ENCODE measurements at regions not wholly inside any gene's neighbourhood (a gene's known extent, or its start where the extent isn't known, plus 50 kb on each side); places are given as distances from the start of the nearest gene placed in this dataset.
A peak's percentile ranks its signal among the peaks of the same experiment; 100 is the strongest.

- no peak for TF ChIP-seq Cebpa-rat (IDR thresholded peaks at IDR 0.05)
- Histone ChIP-seq H3K27ac (no peak overlapping the region), H3K4me2 (no peak overlapping the region), H3K27me3 (no peaks in the 10 kb centered on the region), H3K4me3 (no peak overlapping the region), H3K36me3 (no peaks in the 10 kb centered on the region), H3K9ac (no peak overlapping the region), H3K9me3 (no peaks in the 10 kb centered on the region), H3K4me1 (no peaks in the 10 kb centered on the region), H4K20me1 (no peaks in the 10 kb centered on the region)
These were observed 1349.1 kb downstream of the XPNPEP1 start for GRCh38 chr10:108574233-108574632.

GRCh38 chr10:108568824-108569223 is 1354.5 kb downstream of the XPNPEP1 start:
- Histone ChIP-seq H3K27ac (no peak overlapping the region), H3K4me2 (no peak overlapping the region), H3K36me3 (no peaks in the 10 kb centered on the region), H3K9ac (no peak overlapping the region), H3K27me3 (no peaks in the 10 kb centered on the region), H3K9me3 (0 out of 2 replicates have a peak, but pooled peaks cover 8% of the 10 kb centered on the region), H3K4me3 (no peak overlapping the region), H4K20me1 (no peaks in the 10 kb centered on the region), H3K4me1 (0 out of 2 replicates have a peak, but pooled peaks cover 7% of the 10 kb centered on the region)
- no peak for TF ChIP-seq Cebpa-rat (IDR thresholded peaks at IDR 0.05)

GRCh38 chr10:108567899-108568752 is 1355.2 kb downstream of the XPNPEP1 start:
- H3K4me1 ChIP-seq, result 0 out of 2 replicates have a peak, but pooled peaks cover 7% of the 10 kb centered on the region
- H3K27me3 ChIP-seq, result no peaks in the 10 kb centered on the region
- TF ChIP-seq Cebpa-rat (IDR thresholded peaks at IDR 0.05), result no peak
- no peak overlapping the region for H3K27ac ChIP-seq
- no peak overlapping the region for H3K9ac ChIP-seq
- H3K9me3 ChIP-seq, result 0 out of 2 replicates have a peak, but pooled peaks cover 8% of the 10 kb centered on the region
- H3K36me3 ChIP-seq, result no peaks in the 10 kb centered on the region
- H4K20me1 ChIP-seq, result no peaks in the 10 kb centered on the region
- H3K4me2 ChIP-seq, result no peak overlapping the region
- H3K4me3 ChIP-seq, result no peak overlapping the region

GRCh38 chr10:108566316-108567107 is 1356.8 kb downstream of the XPNPEP1 start:
- 0 out of 2 replicates have a peak, but pooled peaks cover 7% of the 10 kb centered on the region for H3K4me1 ChIP-seq
- 0 out of 2 replicates have a peak, but pooled peaks cover 8% of the 10 kb centered on the region for H3K9me3 ChIP-seq
- no peaks in the 10 kb centered on the region for H3K27me3 ChIP-seq
- no peaks in the 10 kb centered on the region for H4K20me1 ChIP-seq
- H3K9ac ChIP-seq, result no peak overlapping the region
- H3K36me3 ChIP-seq, result no peaks in the 10 kb centered on the region
- no peak for TF ChIP-seq Cebpa-rat (IDR thresholded peaks at IDR 0.05)
- H3K4me2 ChIP-seq, result no peak overlapping the region
- H3K27ac ChIP-seq, result no peak overlapping the region
- no peak overlapping the region for H3K4me3 ChIP-seq

- H3K4me3 ChIP-seq, result no peak overlapping the region
- H4K20me1 ChIP-seq, result no peaks in the 10 kb centered on the region
- H3K36me3 ChIP-seq, result no peaks in the 10 kb centered on the region
- no peak overlapping the region for H3K4me2 ChIP-seq
- H3K9ac ChIP-seq, result no peak overlapping the region
- no peak for TF ChIP-seq Cebpa-rat (IDR thresholded peaks at IDR 0.05)
- H3K4me1 ChIP-seq, result no peaks in the 10 kb centered on the region
- 0 out of 2 replicates have a peak, but pooled peaks cover 8% of the 10 kb centered on the region for H3K9me3 ChIP-seq
- H3K27me3 ChIP-seq, result no peaks in the 10 kb centered on the region
- H3K27ac ChIP-seq, result no peak overlapping the region
These were observed 1361.2 kb downstream of the XPNPEP1 start for GRCh38 chr10:108562105-108562504.

- Histone ChIP-seq H3K27ac (no peak overlapping the region), H3K4me1 (no peaks in the 10 kb centered on the region), H4K20me1 (no peaks in the 10 kb centered on the region), H3K4me3 (no peak overlapping the region), H3K36me3 (no peaks in the 10 kb centered on the region), H3K4me2 (no peak overlapping the region), H3K9ac (no peak overlapping the region), H3K9me3 (0 out of 2 replicates have a peak, but pooled peaks cover 7% of the 10 kb centered on the region), H3K27me3 (no peaks in the 10 kb centered on the region)
- TF ChIP-seq Cebpa-rat (IDR thresholded peaks at IDR 0.05), result no peak
These were observed 1361.7 kb downstream of the XPNPEP1 start for GRCh38 chr10:108561649-108562048.

- Histone ChIP-seq H3K36me3 (no peaks in the 10 kb centered on the region), H3K9ac (no peak overlapping the region), H3K27me3 (no peaks in the 10 kb centered on the region), H3K4me2 (no peak overlapping the region), H3K4me1 (peaks cover 11% of the 10 kb centered on the region; the same call in 1 of the 2 replicates), H3K27ac (no peak overlapping the region), H3K9me3 (peaks cover 4% of the 10 kb centered on the region), H3K4me3 (no peak overlapping the region), H4K20me1 (no peaks in the 10 kb centered on the region)
- no peak for TF ChIP-seq Cebpa-rat (IDR thresholded peaks at IDR 0.05)
These were observed 1362.8 kb downstream of the XPNPEP1 start for GRCh38 chr10:108560488-108560887.

- TF ChIP-seq Cebpa-rat (IDR thresholded peaks at IDR 0.05), result no peak
- Histone ChIP-seq H3K9me3 (peaks cover 11% of the 10 kb centered on the region), H3K4me1 (peaks cover 11% of the 10 kb centered on the region; the same call in 1 of the 2 replicates), H4K20me1 (no peaks in the 10 kb centered on the region), H3K36me3 (no peaks in the 10 kb centered on the region), H3K4me3 (no peak overlapping the region), H3K27me3 (no peaks in the 10 kb centered on the region), H3K9ac (no peak overlapping the region), H3K27ac (no peak overlapping the region), H3K4me2 (peak overlapping the region; percentile 24; the same call in 1 of the 2 replicates)
These were observed 1367.1 kb downstream of the XPNPEP1 start for GRCh38 chr10:108556186-108556585.

- H3K9me3 ChIP-seq, result no peaks in the 10 kb centered on the region
- peak overlapping the region; percentile 11; the same call in 1 of the 2 replicates for H3K4me2 ChIP-seq
- H3K9ac ChIP-seq, result no peak overlapping the region
- no peaks in the 10 kb centered on the region for H3K36me3 ChIP-seq
- H3K27me3 ChIP-seq, result no peaks in the 10 kb centered on the region
- no peaks in the 10 kb centered on the region for H4K20me1 ChIP-seq
- no peaks in the 10 kb centered on the region for H3K4me1 ChIP-seq
- H3K27ac ChIP-seq, result no peak overlapping the region
- no peak overlapping the region for H3K4me3 ChIP-seq
- TF ChIP-seq Cebpa-rat (IDR thresholded peaks at IDR 0.05), result no peak
These were observed 1377.4 kb downstream of the XPNPEP1 start for GRCh38 chr10:108545921-108546320.
